ENCODE measurements at regions not wholly inside any gene's neighbourhood (a gene's known extent, or its start where the extent isn't known, plus 50 kb on each side); places are given as distances from the start of the nearest gene placed in this dataset.

GRCh38 chr3:84573962-84574361, 384.8 kb upstream of the CADM2 start:
- intact Hi-C loops (cut with DNase I; ENCODE audit: low total_unique reads) = no loop called here
- TF ChIP-seq CTCF (IDR thresholded peaks at IDR 0.05) (no peak), POLR2A (IDR thresholded peaks at IDR 0.05) (no peak)
- peaks cover 0 to 3% of the 10 kb centered on the region in 2 donors for H3K27me3 ChIP-seq
- no peak overlapping the region for H3K27ac ChIP-seq
- no peak overlapping the region for H3K4me3 ChIP-seq
- no peaks in the 10 kb centered on the region for H3K4me1 ChIP-seq
- H3K36me3 ChIP-seq = no peaks in the 10 kb centered on the region
- no peaks in the 10 kb centered on the region for H3K9me3 ChIP-seq
- no peak for DNase-seq

GRCh38 chr3:84586427-84586826, 372.4 kb upstream of the CADM2 start:
- Histone ChIP-seq H3K9me3 (no peaks in the 10 kb centered on the region), H3K4me3 (no peak overlapping the region), H3K27me3 (no peaks in the 10 kb centered on the region), H3K4me1 (no peaks in the 10 kb centered on the region), H3K36me3 (no peaks in the 10 kb centered on the region), H3K27ac (no peak overlapping the region)
- intact Hi-C loops (cut with DNase I; ENCODE audit: low total_unique reads) = no loop called here
- DNase-seq = no peak
- no peak for TF ChIP-seq CTCF (IDR thresholded peaks at IDR 0.05)
- no peak for TF ChIP-seq POLR2A (IDR thresholded peaks at IDR 0.05)

GRCh38 chr3:84600703-84601225, 358.0 kb upstream of the CADM2 start:
- H3K27me3 ChIP-seq = no peaks in the 10 kb centered on the region
- DNase-seq = no peak
- H3K4me1 ChIP-seq = no peaks in the 10 kb centered on the region
- no peak overlapping the region for H3K4me3 ChIP-seq
- H3K27ac ChIP-seq = no peak overlapping the region
- intact Hi-C loops (cut with DNase I; ENCODE audit: low total_unique reads) = no loop called here
- peaks cover 0 to 3% of the 10 kb centered on the region in 2 donors for H3K9me3 ChIP-seq
- H3K36me3 ChIP-seq = no peaks in the 10 kb centered on the region
- TF ChIP-seq POLR2A (IDR thresholded peaks at IDR 0.05) (no peak), CTCF (IDR thresholded peaks at IDR 0.05) (no peak)

GRCh38 chr3:84601303-84601702, 357.5 kb upstream of the CADM2 start:
- no peaks in the 10 kb centered on the region for H3K4me1 ChIP-seq
- TF ChIP-seq CTCF (IDR thresholded peaks at IDR 0.05) = no peak
- no peak for TF ChIP-seq POLR2A (IDR thresholded peaks at IDR 0.05)
- no peaks in the 10 kb centered on the region for H3K36me3 ChIP-seq
- H3K27me3 ChIP-seq = no peaks in the 10 kb centered on the region
- H3K27ac ChIP-seq = no peak overlapping the region
- no peak for DNase-seq
- no peak overlapping the region for H3K4me3 ChIP-seq
- intact Hi-C loops (cut with DNase I; ENCODE audit: low total_unique reads) = no loop called here
- H3K9me3 ChIP-seq = peaks cover 0 to 3% of the 10 kb centered on the region in 2 donors

GRCh38 chr3:84621823-84622222, 337.0 kb upstream of the CADM2 start:
- no peak for DNase-seq
- intact Hi-C loops (cut with DNase I; ENCODE audit: low total_unique reads) = no loop called here
- Histone ChIP-seq H3K27me3 (no peaks in the 10 kb centered on the region), H3K4me3 (no peak overlapping the region), H3K9me3 (no peaks in the 10 kb centered on the region), H3K4me1 (no peaks in the 10 kb centered on the region), H3K36me3 (no peaks in the 10 kb centered on the region), H3K27ac (no peak overlapping the region)
- TF ChIP-seq CTCF (IDR thresholded peaks at IDR 0.05) (no peak), POLR2A (IDR thresholded peaks at IDR 0.05) (no peak)

Data from uterus (tissue), 3 donors.